Type B pancreatic cell (in vitro differentiated cells): ENCODE measurements at regions not wholly inside any gene's neighbourhood (a gene's known extent, or its start where the extent isn't known, plus 50 kb on each side); places are given as distances from the start of the nearest gene placed in this dataset.

Experiments used
- DNase-seq: peaks from one replicate; pipeline ENCODE4 v3.0.0; 2021; ENCODE audit warnings: mixed read lengths; ENCODE audit not compliant: unreplicated experiment; ENCODE audit errors: extremely low spot score
- H3K27ac Mint-ChIP-seq: 2 replicates; pipeline ENCODE4 v1.8.0; 2021; ENCODE audit warnings: mild to moderate bottlenecking, mixed read lengths
- H3K27me3 Mint-ChIP-seq: 2 replicates; pipeline ENCODE4 v1.8.0; 2021; ENCODE audit warnings: mixed read lengths
- H3K36me3 Mint-ChIP-seq: 2 replicates; pipeline ENCODE4 v1.8.0; 2021; ENCODE audit warnings: mixed read lengths
- H3K4me1 Mint-ChIP-seq: one replicate; pipeline ENCODE4 v1.8.0; 2021; ENCODE audit warnings: mixed read lengths; ENCODE audit not compliant: unreplicated experiment
- H3K4me3 Mint-ChIP-seq: 2 replicates; pipeline ENCODE4 v1.8.0; 2021; ENCODE audit warnings: mild to moderate bottlenecking, mixed read lengths
- H3K9me3 Mint-ChIP-seq: 2 replicates; pipeline ENCODE4 v1.8.0; 2021; ENCODE audit warnings: mixed read lengths
- CTCF ChIP-seq: fragments of 200-600 bp; sonication (generic); conservative IDR thresholded peaks from 2 replicates; pipeline ENCODE4 v1.5.0; 2021; ENCODE audit warnings: antibody characterized with exemption, mild to moderate bottlenecking

DNA sequence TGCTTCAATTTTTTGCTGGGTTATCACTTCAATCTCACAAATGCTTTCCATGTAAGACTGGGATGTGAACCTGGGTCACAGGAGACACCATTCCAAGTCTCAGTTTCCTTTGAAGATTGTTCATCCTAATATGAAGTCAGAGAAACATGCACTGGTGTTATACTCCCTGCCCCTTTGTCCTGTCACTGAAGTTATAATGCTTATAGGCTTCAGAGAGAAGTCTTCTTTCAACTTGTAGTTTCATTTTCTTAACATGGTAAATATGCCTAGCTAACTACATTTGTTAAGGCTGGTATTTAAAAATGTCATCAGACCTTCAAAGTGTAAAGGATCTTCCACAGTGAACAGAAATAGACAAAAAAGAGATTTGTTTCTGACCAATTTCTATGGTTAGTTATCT, 1195.9 kb downstream of the MRPL39 start:
- H3K4me1 Mint-ChIP-seq, result no peaks in the 10 kb centered on the region
- H3K4me3 Mint-ChIP-seq, result no peak overlapping the region
- H3K36me3 Mint-ChIP-seq, result no peaks in the 10 kb centered on the region
- H3K27ac Mint-ChIP-seq, result no peak overlapping the region
- no peaks in the 10 kb centered on the region for H3K27me3 Mint-ChIP-seq
- no peak for TF ChIP-seq CTCF
- H3K9me3 Mint-ChIP-seq, result no peaks in the 10 kb centered on the region
- no peak for DNase-seq

DNA sequence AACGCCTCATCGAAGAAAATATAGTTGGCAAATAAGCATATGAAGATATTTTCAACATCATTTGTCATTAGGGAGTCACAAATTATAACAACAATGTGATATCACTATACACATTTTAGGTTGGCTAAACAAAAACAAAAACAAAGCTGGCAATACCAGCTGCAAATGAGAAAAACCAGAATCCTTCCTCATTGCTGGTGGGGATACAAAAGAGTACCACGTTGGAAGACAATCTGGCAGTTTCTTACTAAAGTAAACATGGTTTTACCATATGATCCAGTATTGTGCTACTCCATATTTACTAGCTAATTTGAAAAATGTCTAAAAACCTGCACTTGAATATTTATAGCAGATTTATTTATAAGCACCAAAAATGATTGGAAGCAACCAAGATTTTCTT, 1204.1 kb downstream of the MRPL39 start:
- H3K27me3 Mint-ChIP-seq, result no peaks in the 10 kb centered on the region
- no peaks in the 10 kb centered on the region for H3K36me3 Mint-ChIP-seq
- no peak for TF ChIP-seq CTCF
- H3K9me3 Mint-ChIP-seq, result no peaks in the 10 kb centered on the region
- no peak overlapping the region for H3K27ac Mint-ChIP-seq
- H3K4me3 Mint-ChIP-seq, result no peak overlapping the region
- no peak for DNase-seq
- H3K4me1 Mint-ChIP-seq, result no peaks in the 10 kb centered on the region

DNA sequence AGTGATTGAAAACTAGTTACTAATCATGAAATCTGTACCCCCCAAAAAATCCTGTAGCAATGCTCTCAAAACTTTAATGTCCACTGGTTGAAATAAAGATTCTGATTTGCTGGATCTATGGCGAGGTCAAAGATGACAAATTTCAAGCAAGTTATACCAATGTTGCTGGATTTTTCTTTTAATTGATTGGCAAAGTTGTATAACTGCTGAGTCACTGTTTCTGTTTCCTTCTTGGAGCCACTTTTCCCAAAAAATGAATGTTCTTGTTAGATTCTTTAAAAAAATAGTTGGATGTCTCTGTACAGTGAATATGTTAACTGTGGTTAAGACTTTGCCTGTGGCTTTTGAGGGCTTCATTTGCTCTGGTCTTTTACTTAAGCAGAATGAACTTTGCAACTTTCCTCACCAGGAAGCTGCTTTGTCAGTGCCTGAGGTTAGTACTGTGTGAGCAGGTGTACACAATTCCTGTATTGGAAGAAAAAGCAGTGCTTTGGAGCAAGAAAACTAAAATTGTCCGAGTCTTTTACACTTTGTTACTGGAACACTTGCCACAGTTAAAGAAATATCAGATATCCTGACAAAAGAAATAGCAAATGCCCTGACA, 1211.9 kb downstream of the MRPL39 start:
- Mint-ChIP-seq H3K4me3 (no peak overlapping the region), H3K27me3 (no peaks in the 10 kb centered on the region), H3K27ac (no peak overlapping the region), H3K9me3 (no peaks in the 10 kb centered on the region), H3K36me3 (no peaks in the 10 kb centered on the region), H3K4me1 (no peaks in the 10 kb centered on the region)
- TF ChIP-seq CTCF, result no peak
- DNase-seq, result no peak

GRCh38 chr21:24375201-24375600, 1232.1 kb downstream of the MRPL39 start:
- DNase-seq, result no peak
- no peaks in the 10 kb centered on the region for H3K9me3 Mint-ChIP-seq

GRCh38 chr21:24372506-24372905, 1234.8 kb downstream of the MRPL39 start:
- H3K27ac Mint-ChIP-seq, result no peak overlapping the region
- no peaks in the 10 kb centered on the region for H3K36me3 Mint-ChIP-seq
- no peak for DNase-seq
- no peaks in the 10 kb centered on the region for H3K9me3 Mint-ChIP-seq
- no peak overlapping the region for H3K4me3 Mint-ChIP-seq
- no peak for TF ChIP-seq CTCF
- H3K27me3 Mint-ChIP-seq, result no peaks in the 10 kb centered on the region
- no peaks in the 10 kb centered on the region for H3K4me1 Mint-ChIP-seq

More at GRCh38 chr21:24375201-24375600, 1232.1 kb downstream of the MRPL39 start:
- H3K4me1 Mint-ChIP-seq, result no peaks in the 10 kb centered on the region
- no peak for TF ChIP-seq CTCF
- no peak overlapping the region for H3K27ac Mint-ChIP-seq
- no peak overlapping the region for H3K4me3 Mint-ChIP-seq
- no peaks in the 10 kb centered on the region for H3K27me3 Mint-ChIP-seq
- H3K36me3 Mint-ChIP-seq, result no peaks in the 10 kb centered on the region

DNA sequence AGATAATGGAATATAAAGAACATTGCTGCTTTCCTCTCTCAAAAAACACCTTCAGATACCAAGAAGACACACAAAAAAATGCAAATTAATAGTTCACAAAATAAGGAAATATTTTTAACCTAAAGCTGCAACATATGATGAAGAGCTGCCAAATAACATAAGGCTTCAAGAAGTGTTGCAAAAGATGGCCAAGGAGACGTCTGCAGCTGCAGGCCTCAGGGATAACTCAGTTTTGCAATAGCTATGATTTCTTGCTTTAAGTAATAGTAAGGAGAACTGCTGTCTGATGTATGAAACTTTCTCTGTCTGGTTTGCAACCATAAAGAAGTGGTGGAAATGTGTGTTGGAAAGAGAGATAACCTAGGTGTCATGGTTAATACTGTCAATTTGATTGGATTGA, 1237.5 kb downstream of the MRPL39 start:
- DNase-seq, result no peak
- Mint-ChIP-seq H3K36me3 (no peaks in the 10 kb centered on the region), H3K4me1 (no peaks in the 10 kb centered on the region), H3K9me3 (no peaks in the 10 kb centered on the region), H3K27ac (no peak overlapping the region), H3K4me3 (no peak overlapping the region), H3K27me3 (no peaks in the 10 kb centered on the region)
- TF ChIP-seq CTCF, result no peak
